COLO829 (cell line): ENCODE measurements at regions not wholly inside any gene's neighbourhood (a gene's known extent, or its start where the extent isn't known, plus 50 kb on each side); places are given as distances from the start of the nearest gene placed in this dataset.
A peak's percentile ranks its signal among the peaks of the same experiment; 100 is the strongest.
"Not testable (repeated sequence)": the region's sequence is repeated elsewhere in the genome, so short reads cannot be mapped to it uniquely, and the experiment has no call there.

Source experiments
- DNase-seq: peaks from one replicate; pipeline ENCODE4 v3.0.0; 2012; ENCODE audit warnings: low spot score

DNA sequence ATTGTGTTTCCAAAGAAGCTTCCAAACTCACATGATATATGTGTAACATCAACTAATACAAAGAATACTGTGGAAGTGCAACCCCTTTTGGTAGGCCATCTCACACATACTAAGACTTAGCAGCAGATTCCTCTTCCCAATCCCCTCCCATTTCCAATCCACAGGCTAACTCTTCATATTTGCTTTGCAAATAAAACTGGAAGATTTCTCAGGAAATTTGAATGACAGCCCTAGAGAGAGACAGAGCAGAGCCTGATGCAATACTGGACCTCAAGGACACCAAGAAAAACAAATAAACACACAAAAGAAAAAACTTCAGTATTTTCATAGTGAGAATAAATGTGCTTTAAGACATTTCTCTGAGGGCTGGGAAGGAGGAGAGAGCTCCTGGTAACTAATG is 190.2 kb upstream of the BRINP3 start:
- no peak for DNase-seq

DNA sequence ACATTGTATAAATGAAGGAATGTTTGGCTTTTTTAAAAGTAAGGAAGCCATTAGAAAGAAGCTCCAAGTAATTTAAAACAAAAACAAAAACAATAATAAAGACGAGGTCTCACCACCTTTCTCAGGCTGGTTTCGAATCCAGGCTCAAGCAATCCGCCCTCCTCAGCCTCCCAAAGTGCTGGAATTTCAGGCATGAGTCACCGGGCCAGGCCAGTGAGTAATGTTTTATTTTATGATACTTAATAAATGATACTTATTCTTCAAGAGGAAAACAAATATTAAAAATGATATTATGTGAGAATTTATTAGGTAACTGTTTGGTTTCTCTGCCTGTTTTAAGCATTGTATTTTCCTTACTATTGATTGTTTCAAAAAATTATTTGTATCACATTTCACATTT is 201.4 kb upstream of the BRINP3 start:
- DNase-seq = no peak

DNA sequence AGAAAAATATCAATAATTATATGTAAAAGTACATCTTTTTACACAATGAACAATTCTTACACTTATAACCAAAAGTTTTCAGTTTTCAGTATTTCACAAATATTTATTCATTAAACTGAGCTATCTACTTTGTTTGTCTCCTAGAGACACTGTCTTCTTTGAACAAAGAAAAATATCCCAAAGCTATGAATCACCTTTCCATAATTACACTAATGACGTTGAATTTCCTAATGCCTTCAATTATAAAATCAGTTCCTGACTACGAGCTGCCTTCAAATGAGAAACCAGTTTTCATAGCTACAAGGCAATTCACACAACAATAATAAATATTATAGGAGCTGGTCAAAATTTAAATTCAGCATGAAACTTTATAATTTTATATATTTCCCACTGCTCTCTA is 201.8 kb upstream of the BRINP3 start:
- peak; percentile 14 for DNase-seq

DNA sequence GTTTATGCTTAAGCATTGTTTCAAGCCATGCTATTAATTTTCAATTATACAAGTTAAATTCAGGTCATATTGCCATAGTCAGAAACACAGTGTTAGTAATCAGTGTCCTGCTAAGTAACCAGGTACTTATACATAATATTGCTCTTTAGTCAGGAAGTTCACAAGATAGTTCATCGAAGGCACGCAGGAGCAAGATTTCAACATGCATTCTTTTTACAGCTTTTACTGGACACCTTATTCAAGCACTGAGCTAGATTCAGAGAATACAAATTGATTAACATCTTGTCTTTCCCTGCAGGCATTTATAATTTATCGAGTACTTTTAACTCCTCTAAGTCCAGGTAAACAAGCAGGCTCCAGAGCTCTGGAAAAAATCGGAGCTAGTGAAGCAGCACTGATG is 202.3 kb upstream of the BRINP3 start:
- no peak for DNase-seq

DNA sequence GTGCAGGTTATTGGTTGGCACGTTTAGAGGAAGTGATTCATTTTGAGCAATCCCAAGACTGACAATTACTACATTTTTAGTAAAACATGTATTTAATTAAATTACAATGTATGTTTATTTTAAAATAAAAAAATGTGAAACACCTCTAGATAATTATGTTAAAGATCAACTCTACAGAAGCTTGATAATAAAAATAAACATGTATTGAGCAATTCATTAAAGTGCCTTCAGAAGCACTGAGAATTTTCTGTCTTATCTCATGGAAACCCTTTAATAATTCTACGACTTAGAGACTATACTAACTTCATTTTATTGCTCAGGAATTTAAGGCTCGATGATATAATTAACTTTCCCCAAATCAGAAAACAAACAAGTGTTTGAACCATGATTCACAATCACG is 208.0 kb upstream of the BRINP3 start:
- no peak for DNase-seq

DNA sequence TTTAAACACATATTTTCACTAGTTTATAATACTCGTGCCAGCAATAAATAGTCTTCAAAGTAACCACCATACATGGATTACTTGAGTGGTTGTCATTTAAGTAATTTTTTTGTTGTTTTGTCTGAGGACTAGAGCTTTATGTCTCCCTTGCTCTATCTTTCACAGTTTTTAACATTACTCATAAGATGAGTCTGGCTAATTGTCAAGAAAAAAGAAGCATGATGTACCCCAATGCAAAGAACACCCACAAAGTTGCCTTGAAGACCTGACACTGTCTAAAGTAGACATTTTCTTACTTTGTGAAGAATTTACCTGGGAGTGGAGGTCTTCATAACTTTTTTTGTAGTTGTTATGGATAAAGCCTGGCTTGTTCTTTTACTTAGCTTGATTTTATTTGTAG is 210.4 kb upstream of the BRINP3 start:
- DNase-seq = no peak

DNA sequence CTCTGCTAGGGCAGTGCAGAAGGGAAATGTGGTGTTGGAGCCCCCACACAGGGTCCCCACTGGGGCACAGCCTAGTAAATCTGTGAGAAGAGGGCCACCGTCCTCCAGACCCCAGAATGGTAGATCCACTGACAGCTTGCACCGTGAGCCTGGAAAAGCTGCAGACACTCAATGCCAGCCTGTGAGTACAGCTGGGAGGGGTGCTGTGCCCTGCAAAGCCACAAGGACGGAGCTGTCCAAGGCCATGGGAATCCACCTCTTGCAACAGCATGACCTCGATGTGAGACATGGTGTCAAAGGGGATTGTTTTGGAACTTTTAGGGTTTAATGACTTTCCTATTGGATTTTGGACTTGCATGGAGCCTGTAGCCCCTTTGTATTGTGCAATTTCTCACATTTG is 220.8 kb upstream of the BRINP3 start:
- not testable (repeated sequence) for DNase-seq

DNA sequence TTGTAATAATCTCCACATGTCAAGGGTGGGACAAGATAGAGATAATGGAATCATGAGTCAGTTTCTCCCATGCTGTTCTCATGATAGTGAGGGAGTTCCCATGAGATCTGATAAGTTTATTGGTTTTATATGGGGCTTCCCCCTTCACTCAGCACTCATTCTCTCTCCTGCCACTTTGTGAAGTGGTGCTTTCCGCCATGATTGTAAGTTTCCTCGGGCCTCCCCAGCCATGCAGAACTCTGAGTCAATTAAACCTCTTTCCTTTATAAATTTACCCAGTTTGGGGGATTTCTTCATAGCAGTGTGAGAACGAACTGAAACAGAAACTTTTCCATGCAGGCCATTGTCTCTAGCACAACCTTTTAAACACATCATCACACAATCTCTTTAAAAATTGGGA is 221.5 kb upstream of the BRINP3 start:
- no peak for DNase-seq

DNA sequence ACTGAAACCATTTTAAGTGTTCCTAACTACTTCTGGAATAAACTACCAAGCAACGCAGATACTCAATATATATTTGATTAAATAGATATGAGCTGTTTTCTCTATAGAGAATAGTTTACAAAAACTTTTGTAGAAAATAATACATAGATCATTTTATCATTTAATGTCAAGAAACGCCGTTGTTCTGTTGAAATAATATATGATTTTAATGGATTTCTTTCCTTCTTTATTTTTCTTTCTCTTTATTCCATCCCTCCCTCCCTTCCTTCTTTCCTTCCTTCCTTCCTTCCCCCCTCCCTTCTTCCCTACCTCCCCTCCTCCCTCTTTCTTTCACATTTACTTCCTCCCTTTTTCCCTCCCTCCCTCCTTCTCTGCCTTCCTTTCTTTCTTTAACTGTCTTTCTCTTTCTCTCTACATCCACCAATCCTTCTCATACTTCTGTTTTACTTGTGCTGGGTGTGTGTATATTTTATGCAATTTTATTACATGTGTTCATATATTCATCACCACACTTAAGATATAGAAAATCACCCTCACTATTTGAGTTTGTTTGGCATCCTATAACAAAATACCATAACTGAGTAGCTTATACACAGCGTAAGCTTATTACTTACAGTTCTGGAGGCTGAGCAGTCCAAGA is 230.9 kb upstream of the BRINP3 start:
- no peak for DNase-seq

DNA sequence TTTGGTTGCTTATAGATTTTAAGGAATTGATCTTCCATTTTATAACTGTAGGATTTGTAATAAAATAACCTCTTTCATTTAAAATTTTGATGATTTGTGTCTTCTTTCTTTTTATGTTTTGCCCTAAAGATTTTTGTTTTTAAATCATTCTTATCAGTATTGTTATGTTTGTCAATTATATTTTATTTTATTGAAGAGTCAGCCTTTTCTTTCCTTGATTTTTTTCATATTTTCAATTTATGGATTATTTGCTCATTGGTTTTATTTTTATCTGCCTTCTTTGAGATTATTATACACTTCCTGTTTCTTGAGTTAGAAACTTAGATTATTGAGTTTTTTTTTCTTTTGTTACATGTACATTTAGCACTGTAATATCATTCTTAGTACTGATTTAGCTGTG is 233.4 kb upstream of the BRINP3 start:
- no peak for DNase-seq

DNA sequence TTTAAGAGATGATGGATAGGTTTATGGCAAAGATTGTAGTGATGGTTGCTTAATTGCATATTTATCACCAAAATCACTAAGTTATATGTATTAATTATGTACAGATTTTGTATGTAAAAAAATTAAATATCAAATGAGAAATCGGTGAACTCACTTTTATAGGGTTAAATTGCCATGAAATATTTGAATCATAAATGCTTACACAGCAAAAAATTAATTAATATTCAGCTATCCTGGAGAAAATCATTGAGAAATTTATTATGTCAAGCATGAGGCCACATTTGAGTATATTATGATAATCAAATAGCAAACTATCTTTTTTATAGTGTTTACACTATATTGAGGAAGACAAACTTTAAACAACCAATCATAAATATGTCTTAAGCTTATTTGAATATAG is 239.4 kb upstream of the BRINP3 start:
- DNase-seq = no peak

DNA sequence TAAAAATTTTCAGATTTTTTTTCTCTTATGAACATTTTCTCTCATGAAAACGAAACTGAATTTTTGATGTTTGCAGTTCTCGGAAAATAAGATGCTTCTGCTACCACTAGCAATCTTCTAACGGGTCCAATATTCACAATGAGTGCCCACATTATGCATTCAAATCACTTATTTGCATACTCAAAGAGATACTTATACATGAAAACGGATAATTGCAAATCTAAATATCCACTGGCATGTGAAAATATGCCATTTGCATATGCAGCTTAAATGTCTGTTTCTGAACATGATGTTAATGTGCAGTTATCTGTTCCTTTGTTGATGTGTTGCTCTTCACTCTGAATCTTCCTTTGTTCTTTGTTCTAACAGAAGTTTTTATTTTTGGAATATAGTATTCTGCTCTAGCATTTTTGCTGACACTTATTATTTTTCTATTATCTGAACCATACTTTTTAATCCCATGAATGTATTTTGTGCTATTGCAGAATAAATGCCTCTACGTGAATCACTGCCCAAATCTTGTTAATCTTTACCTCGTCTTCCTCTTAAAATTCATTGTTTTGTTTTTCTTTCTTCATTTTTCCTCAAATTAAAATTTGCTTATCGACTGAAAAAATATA is 259.4 kb upstream of the BRINP3 start:
- DNase-seq = no peak

DNA sequence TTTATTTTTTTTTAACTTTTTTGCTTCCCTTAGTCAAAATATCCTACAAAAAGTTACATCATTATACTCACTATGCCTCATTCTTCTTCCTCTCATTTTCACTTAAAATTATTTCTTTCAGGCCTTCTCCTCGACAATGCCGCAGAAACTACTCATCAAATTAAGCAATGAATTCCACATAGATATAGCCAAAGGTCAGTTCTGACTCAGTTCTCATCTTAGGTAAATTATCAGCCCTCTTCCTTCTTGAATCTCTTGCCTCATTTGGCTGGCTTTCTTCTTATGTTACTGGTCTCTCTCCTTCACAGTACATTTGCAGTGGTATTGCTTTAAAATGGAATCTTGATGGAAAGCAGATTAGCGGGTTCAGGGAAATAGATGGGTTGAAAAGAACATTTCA is 260.7 kb upstream of the BRINP3 start:
- no peak for DNase-seq

DNA sequence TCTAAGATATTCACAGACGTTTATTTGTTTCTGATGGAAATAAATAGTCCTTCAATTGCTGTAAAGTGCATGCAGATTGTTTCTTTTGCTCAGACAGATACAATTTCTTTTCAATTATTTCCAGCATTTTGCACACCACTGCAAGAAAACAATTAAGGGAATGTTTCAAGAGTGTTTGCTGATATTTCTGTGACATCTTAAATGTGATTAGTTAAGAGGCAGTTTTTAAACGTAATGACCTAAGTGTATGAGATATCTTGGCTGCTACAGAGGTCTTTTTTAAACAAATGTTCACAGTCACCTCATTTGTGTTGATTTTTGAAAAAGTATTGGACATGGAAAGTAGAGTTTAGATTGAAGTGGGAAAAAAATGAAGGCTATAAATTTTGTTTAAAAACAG is 262.3 kb upstream of the BRINP3 start:
- no peak for DNase-seq

DNA sequence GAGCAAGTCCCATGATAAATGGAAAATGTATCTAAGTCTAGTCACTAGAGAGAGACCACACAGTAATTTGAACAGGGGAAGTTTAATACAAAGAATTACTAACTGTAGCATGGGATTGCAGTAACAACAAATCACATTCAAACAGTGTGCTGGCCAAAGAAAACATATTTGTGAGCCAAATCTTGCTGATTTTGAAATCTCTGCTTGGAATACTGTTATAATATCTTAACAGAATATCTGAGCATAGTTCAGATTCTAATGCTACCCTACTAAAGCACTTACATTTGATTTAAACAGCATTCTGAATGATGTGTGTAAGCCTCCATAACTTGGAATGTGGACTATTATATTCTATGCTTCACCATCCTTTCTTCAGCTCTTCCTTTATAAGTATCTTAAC is 270.0 kb upstream of the BRINP3 start:
- DNase-seq = no peak

DNA sequence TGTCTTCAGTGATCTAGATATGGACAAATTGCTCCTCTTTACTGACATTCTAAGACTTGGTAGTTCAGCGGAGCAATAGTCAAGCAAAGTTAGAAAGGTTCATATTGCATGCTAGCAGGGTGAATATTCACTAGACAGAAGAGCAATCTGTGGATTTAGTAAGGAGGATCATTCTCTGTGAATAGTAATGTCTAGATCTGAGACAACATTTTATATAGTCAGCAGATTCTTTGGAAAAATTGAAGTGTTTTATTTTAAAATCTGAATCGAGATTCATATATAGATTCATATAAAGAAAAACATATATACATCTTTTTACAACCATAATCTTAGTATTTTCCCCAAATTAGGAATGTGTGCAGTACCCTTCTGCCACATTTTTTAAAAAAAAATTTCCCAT is 274.5 kb upstream of the BRINP3 start:
- no peak for DNase-seq

DNA sequence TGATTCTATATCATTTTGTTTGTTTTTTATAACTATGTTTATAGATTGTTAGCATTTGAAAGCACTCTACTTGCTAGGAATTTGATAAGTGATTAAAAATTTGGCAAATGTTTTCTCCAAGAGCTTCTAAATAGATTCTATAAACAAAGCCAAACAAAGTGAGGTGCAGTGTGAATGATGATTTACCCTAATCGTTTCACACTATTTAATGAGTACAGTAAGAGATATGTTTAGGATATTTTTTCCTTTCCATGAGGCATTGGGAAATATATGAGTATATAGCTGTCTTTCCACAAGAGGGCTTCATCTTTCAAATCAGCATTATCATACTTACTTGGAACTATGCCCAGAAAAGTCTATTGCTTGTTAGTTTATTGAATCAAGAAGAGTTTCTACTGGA is 277.0 kb upstream of the BRINP3 start:
- peak; percentile 30 for DNase-seq

DNA sequence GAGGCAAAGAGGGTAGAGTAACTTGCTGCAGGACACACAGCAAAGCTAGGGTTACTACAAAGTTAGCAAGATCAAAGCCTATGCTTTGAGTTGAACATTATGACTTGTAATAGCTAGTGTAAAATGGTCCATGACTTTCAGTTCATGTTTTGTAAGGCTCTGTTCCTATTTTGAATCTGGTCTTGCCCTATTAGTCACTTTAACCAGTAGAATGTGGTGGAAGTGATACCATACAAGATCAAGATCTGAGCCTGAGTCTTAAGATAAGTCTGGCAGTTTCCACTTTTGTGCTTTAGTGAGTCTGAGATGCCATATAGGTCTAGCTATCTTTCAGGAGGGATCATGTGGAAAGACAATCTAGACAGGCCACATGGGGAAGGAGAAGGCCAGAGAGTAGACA is 282.1 kb upstream of the BRINP3 start:
- DNase-seq = no peak

DNA sequence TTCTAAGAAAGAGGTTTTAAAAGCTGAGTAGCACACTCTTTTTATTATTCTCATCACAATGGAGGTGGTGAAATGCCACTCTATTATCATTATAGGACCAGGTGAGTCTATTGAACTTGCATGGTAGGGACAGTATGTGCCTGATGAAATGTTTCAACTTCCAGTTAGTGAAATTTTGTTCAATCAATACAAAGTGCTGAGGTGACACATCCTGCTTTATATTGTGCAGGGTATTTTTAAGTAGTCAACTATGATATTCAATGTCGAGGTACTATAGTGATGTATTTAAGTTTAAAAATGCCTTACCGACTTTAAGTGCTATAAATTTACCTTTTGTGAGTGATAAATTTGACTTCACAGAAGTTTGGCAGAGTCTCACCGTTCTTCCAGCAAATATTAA is 284.7 kb upstream of the BRINP3 start:
- DNase-seq = no peak

DNA sequence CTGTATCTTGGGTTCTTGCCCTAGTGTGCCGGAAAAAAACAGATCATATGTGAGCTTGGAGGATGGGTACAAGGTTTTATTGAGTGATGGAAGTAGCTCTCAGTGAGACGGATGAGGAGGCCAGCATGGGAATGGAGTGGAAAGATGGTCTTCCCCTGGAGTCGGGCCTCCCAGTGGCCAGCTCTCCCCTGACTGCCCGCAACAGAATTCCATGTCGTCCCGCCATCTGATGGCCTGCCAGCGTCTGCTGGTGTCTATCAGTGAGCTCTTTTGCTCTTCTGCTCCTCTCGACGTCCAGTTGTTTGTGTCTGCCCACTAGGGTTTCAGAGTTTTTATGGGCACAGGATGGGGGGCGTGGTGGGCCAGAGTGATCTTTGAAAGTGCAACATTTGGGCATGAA is 315.2 kb upstream of the BRINP3 start:
- no peak for DNase-seq

DNA sequence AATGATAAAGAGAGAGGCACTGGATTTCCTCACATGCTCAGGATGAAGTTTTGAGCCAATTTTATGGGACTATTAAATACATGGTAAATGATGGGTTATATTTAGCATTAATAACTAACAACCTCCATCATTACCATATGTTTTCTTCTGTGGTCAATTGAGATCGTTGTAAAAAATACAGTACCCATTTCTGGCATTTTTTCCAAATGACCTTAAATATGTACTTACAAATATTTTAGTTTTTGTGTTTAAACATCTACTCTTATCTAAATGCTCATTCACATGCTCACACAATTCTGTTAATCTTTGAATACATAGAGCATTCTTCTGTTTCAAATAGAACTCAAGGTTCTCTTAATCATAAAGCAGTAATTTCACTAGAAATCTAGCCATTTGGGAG is 330.0 kb upstream of the BRINP3 start:
- no peak for DNase-seq

DNA sequence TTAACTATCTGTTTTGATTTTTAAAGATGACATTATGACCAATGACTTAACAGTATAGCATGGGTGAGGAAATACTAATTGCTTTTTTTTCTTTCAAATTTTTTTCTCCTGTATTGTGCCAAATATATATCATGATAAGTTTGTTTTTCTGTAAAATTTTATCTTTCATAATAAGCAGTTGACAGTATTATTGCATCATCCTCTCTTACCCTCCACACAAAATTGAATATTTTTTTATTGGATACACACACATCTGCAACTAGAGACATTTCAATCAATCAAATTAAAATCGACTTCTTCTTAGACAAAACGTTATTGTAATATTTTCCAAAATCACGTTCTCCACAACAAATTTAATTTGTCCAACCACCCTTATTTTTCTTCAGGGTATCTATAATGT is 330.4 kb upstream of the BRINP3 start:
- no peak for DNase-seq

DNA sequence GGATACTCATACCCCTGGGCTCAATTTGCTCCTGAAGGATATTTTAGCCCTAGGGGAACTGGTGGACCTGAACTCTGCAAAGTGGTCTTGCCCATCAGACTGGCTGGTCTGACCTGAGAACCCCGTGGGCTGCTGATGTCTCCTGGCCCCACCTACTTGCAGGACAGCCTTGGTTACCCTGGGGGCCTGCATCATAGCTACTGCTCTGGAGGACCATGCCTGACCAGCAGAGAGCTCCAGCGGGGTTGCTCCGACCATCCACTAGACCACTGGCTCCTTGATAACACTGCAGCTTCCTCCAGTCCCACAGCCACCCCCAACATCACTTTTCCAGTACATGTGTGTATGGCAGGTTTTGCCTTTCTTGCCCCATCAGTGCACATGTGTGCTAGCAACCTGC is 331.6 kb upstream of the BRINP3 start:
- no peak for DNase-seq

DNA sequence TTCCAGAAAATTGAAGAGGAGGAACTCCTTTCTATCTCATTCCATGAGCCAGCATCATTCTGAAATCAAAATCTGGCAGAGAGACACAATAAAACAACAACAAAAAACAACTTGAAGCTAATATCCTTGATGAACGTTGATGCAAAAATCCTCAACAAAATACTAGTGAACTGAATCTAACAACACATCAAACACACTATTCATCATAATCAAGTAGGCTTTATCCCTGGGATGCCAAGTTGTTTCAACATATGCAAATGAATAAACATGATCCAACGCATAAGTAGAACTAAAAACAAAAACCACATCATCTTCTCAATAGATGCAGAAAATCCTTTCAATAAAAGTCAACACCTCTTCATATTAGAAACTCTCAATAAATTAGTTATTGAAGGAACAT is 335.3 kb upstream of the BRINP3 start:
- no peak for DNase-seq

DNA sequence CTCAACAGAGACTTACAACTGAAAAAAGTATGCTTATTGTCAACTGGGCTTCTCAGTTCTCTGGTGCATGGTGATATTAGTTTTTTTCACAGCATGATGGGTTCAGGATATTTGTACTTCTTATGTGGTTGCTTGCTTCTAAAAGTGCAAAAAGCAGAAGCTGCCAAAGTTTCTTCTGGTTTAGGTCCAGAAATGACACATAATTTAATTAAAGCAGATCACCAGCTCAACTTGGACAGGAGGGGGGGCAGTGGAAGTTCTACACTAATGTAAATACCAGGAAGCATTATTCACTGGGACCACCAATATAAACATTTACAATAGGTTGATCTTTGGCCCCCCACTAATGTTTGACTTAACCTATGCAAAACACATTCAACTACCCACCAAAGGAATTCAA is 354.8 kb upstream of the BRINP3 start:
- no peak for DNase-seq
